ENCODE measurements at regions not wholly inside any gene's neighbourhood (a gene's known extent, or its start where the extent isn't known, plus 50 kb on each side); places are given as distances from the start of the nearest gene placed in this dataset.

GRCh38 chr14:28651148-28651547, 115.4 kb upstream of the FOXG1 start:
- TF ChIP-seq CTCF (IDR thresholded peaks at IDR 0.05; ENCODE audit: low read depth, low read length) (no peak), MAX (IDR thresholded peaks at IDR 0.05; ENCODE audit: low read depth, low read length) (no peak), MYC (IDR thresholded peaks at IDR 0.05; ENCODE audit: low read depth, low read length) (no peak), POLR2A (IDR thresholded peaks at IDR 0.05; ENCODE audit: extremely low read depth, insufficient read length) (no peak)
